OCI-LY7 (cell line): ENCODE measurements at regions not wholly inside any gene's neighbourhood (a gene's known extent, or its start where the extent isn't known, plus 50 kb on each side); places are given as distances from the start of the nearest gene placed in this dataset.

Experiments
- BruUV-seq: library from RNA; stranded (reverse); fragments of 400-500 nt; replicated peaks from 2 replicates; lab custom pipeline; 2021; lab: Mats Ljungman, UMichigan
- CTCF ChIA-PET: fragments of 300-600 bp; sonication (Branson Sonifier 250); formaldehyde crosslinking; loops from one replicate; lab custom pipeline; 2022; ENCODE audit warnings: antibody characterized with exemption; ENCODE audit not compliant: unreplicated experiment; lab: Charles Lee
- POLR2A ChIA-PET: fragments of 300-600 bp; sonication (Branson Sonifier 250); formaldehyde crosslinking; loops from one replicate; lab custom pipeline; 2022; ENCODE audit warnings: antibody characterized with exemption; lab: Charles Lee
- DNase-seq: peaks from one replicate; pipeline ENCODE4 v3.0.0-alpha.2; 2015; ENCODE audit warnings: low spot score
- H2AFZ ChIP-seq: fragments of 200-600 bp; sonication (generic), shearing (Covaris generic); 2 replicates; pipeline ENCODE4 v1.6.1; 2014; ENCODE audit warnings: mild to moderate bottlenecking, antibody characterized with exemption, low read length, moderate library complexity
- H3K27ac ChIP-seq: fragments of 200-600 bp; sonication (generic); 2 replicates; pipeline ENCODE4 v1.5.1; 2014; ENCODE audit warnings: mixed run types, low read depth, mild to moderate bottlenecking, moderate library complexity, low read length, inconsistent platforms; ENCODE audit not compliant: poor library complexity, severe bottlenecking
- H3K36me3 ChIP-seq: fragments of 200-600 bp; sonication (generic); 2 replicates; pipeline ENCODE4 v1.6.1; 2014; ENCODE audit warnings: mild to moderate bottlenecking, antibody characterized with exemption, low read length, moderate library complexity, mixed read lengths; ENCODE audit not compliant: insufficient read depth
- H3K4me1 ChIP-seq: fragments of 200-600 bp; sonication (generic); 2 replicates; pipeline ENCODE4 v1.5.1; 2014; ENCODE audit warnings: mild to moderate bottlenecking, low read length; ENCODE audit not compliant: insufficient read depth, poor library complexity, severe bottlenecking
- H3K4me2 ChIP-seq: fragments of 200-600 bp; sonication (generic); 2 replicates; pipeline ENCODE4 v1.6.1; 2014; ENCODE audit warnings: mild to moderate bottlenecking, low read length
- H3K4me3 ChIP-seq: fragments of 200-600 bp; sonication (generic); 2 replicates; pipeline ENCODE4 v1.5.1; 2014; ENCODE audit warnings: mild to moderate bottlenecking, low read depth, low read length; ENCODE audit not compliant: poor library complexity, severe bottlenecking
- H3K79me2 ChIP-seq: fragments of 200-600 bp; sonication (generic); 2 replicates; pipeline ENCODE4 v1.6.1; 2016; ENCODE audit warnings: low read depth, mild to moderate bottlenecking, low read length, moderate library complexity, mixed read lengths; ENCODE audit not compliant: insufficient read depth
- H3K9me2 ChIP-seq: fragments of 200-600 bp; sonication (generic); 2 replicates; pipeline ENCODE4 v1.6.1; 2016; ENCODE audit warnings: mild to moderate bottlenecking, low read length, mixed read lengths; ENCODE audit not compliant: insufficient read depth
- H3K9me3 ChIP-seq: fragments of 200-600 bp; sonication (generic); 2 replicates; pipeline ENCODE4 v1.6.1; 2014; ENCODE audit warnings: mild to moderate bottlenecking, mixed run types, low read length, mixed read lengths
- H4K20me1 ChIP-seq: fragments of 200-600 bp; sonication (generic); 2 replicates; pipeline ENCODE4 v1.6.1; 2014; ENCODE audit warnings: mild to moderate bottlenecking, antibody characterized with exemption, low read length, moderate library complexity, mixed read lengths; ENCODE audit not compliant: insufficient read depth
- CTCF ChIP-seq: fragments of 200-600 bp; sonication (generic); conservative IDR thresholded peaks from 2 replicates; pipeline ENCODE4 v1.5.1; 2014; ENCODE audit warnings: mild to moderate bottlenecking, antibody characterized with exemption, low read length, moderate library complexity, mixed read lengths
- EZH2phosphoT487 ChIP-seq: fragments of 200-600 bp; sonication (generic); IDR thresholded peaks from 2 replicates; pipeline ENCODE4 v1.6.1; 2018; ENCODE audit warnings: low read depth, borderline replicate concordance, mild to moderate bottlenecking, mixed run types, antibody characterized with exemption, low read length, moderate library complexity, mixed read lengths
- intact Hi-C: fragments of 100-400 bp; cut with micrococcal nuclease; formaldehyde crosslinking; loops from one replicate; pipeline ENCODE4 v1.10.0; 2022; ENCODE audit not compliant: unreplicated experiment

GRCh38 chr2:78175645-78176044, 653.5 kb upstream of the LRRTM4 start:
- H3K27ac ChIP-seq, result no peak overlapping the region
- H3K9me2 ChIP-seq, result no peaks in the 10 kb centered on the region
- H4K20me1 ChIP-seq, result no peaks in the 10 kb centered on the region
- H3K79me2 ChIP-seq, result no peaks in the 10 kb centered on the region
- no peaks in the 10 kb centered on the region for H3K4me1 ChIP-seq
- DNase-seq, result no peak
- no peaks in the 10 kb centered on the region for H3K9me3 ChIP-seq
- H2AFZ ChIP-seq, result no peak overlapping the region
- intact Hi-C loops, result no loop called here
- no peak overlapping the region for H3K4me2 ChIP-seq
- CTCF ChIA-PET, result no interaction called here
- no peaks in the 10 kb centered on the region for H3K36me3 ChIP-seq
- POLR2A ChIA-PET, result no interaction called here
- no peak overlapping the region for H3K4me3 ChIP-seq
- no peak for TF ChIP-seq CTCF
- no peak for TF ChIP-seq EZH2phosphoT487
- no TSS peak for BruUV-seq

- no TSS peak for BruUV-seq
- no peak for TF ChIP-seq CTCF
- TF ChIP-seq EZH2phosphoT487, result no peak
These were observed 678.9 kb upstream of the LRRTM4 start for GRCh38 chr2:78201064-78201575.

GRCh38 chr2:78202366-78202765, 680.2 kb upstream of the LRRTM4 start:
- Histone ChIP-seq H3K4me2 (no peak overlapping the region), H3K36me3 (no peaks in the 10 kb centered on the region), H4K20me1 (no peaks in the 10 kb centered on the region), H3K27ac (no peak overlapping the region), H3K9me3 (no peaks in the 10 kb centered on the region), H3K9me2 (no peaks in the 10 kb centered on the region), H2AFZ (no peak overlapping the region), H3K4me3 (no peak overlapping the region), H3K79me2 (no peaks in the 10 kb centered on the region), H3K4me1 (no peaks in the 10 kb centered on the region)
- BruUV-seq, result no TSS peak
- no peak for DNase-seq
- ChIA-PET CTCF (no interaction called here), POLR2A (interaction anchor here (0.6 kb wide), 1 partner anchor 54 kb away, joined by 3 read pairs; no protein-coding TSS in a partner anchor)
- intact Hi-C loops, result no loop called here
- TF ChIP-seq EZH2phosphoT487 (no peak), CTCF (no peak)

More at GRCh38 chr2:78201064-78201575, 678.9 kb upstream of the LRRTM4 start:
- ChIA-PET POLR2A (no interaction called here), CTCF (no interaction called here)
- Histone ChIP-seq H2AFZ (no peak overlapping the region), H3K9me3 (no peaks in the 10 kb centered on the region), H4K20me1 (no peaks in the 10 kb centered on the region), H3K4me1 (no peaks in the 10 kb centered on the region), H3K4me2 (no peak overlapping the region), H3K9me2 (no peaks in the 10 kb centered on the region), H3K4me3 (no peak overlapping the region), H3K79me2 (no peaks in the 10 kb centered on the region), H3K27ac (no peak overlapping the region), H3K36me3 (no peaks in the 10 kb centered on the region)
- intact Hi-C loops, result no loop called here
- DNase-seq, result no peak
